ENCODE measurements at regions not wholly inside any gene's neighbourhood (a gene's known extent, or its start where the extent isn't known, plus 50 kb on each side); places are given as distances from the start of the nearest gene placed in this dataset.

DNA sequence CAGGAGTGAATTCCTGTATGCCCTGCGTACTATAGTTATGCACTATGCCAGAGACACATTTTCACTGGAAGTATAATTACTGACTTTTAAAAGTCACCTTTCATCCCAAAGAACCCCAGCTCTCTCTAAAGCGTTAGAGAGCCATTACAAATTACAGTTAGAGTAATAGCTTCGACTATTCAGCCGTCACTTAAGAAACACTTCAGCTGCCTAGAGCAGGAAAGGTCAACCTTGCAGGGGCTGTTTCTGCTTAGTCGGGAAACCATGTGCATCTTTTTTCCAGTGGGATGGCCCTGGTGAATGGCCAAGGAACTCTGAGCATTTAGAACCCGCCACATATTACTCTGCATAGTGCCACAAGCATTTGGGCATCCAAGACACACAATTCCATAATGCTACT is 235.9 kb downstream of the ARRDC4 start:
- POLR2A ChIA-PET = no interaction called here
- ATAC-seq (no peak), DNase-seq (ENCODE audit: extremely low read depth in 1 of 4, low spot score in 3 of 4) (no peak), FAIRE-seq (no peak)
- H3K4me1 ChIP-seq (replicated peaks in 1 of 2; ENCODE audit: control insufficient read depth in 2 of 2, insufficient read depth in 2 of 2, low read length in 2 of 2) = no peaks in the 10 kb centered on the region
- H3K4me3 ChIP-seq = no peak overlapping the region
- H3K36me3 ChIP-seq (ENCODE audit: control insufficient read depth, insufficient read depth, low read length) = no peaks in the 10 kb centered on the region
- in situ Hi-C loops (cut with MboI) = no loop called here
- intact Hi-C loops (cut with micrococcal nuclease) = no loop called here
- no TSS peak for BruUV-seq (replicated peaks)
- 0% methylated on average over 6 of the region's 6 CpGs for WGBS (ENCODE audit: insufficient coverage, low coverage, missing lambda C conversion rate)
- TF ChIP-seq STAG1 (CRISPR knock-in tag; IDR thresholded peaks at IDR 0.05; ENCODE audit: borderline replicate concordance) (no peak), SMAD3 (CRISPR knock-in tag; conservative IDR thresholded peaks at IDR 0.05) (no peak), ASH1L (IDR thresholded peaks at IDR 0.05; ENCODE audit: borderline replicate concordance, low read depth, partially characterized antibody) (no peak), TAF9B (IDR thresholded peaks at IDR 0.05; ENCODE audit: partially characterized antibody) (no peak), MTA3 (IDR thresholded peaks at IDR 0.05; ENCODE audit: borderline replicate concordance) (no peak), NFATC3 (IDR thresholded peaks at IDR 0.05) (no peak), CSDE1 (IDR thresholded peaks at IDR 0.05) (no peak), ZNF695 (CRISPR knock-in tag; IDR thresholded peaks at IDR 0.05) (no peak), ZNF668 (CRISPR knock-in tag; IDR thresholded peaks at IDR 0.05) (no peak), NFE2L1 (tag; IDR thresholded peaks at IDR 0.05; ENCODE audit: borderline replicate concordance, low read depth) (no peak), JUN (IDR thresholded peaks at IDR 0.05; ENCODE audit: borderline replicate concordance, low read depth, low read length) (no peak), JUN (CRISPR knock-in tag; IDR thresholded peaks at IDR 0.05; ENCODE audit: borderline replicate concordance) (no peak), MEF2D (tag; conservative IDR thresholded peaks at IDR 0.05; ENCODE audit: low read depth) (no peak), XRCC3 (IDR thresholded peaks at IDR 0.05) (no peak), SAFB (IDR thresholded peaks at IDR 0.05; ENCODE audit: borderline replicate concordance, low read depth, low read length) (no peak)
- TF ChIP-seq, protein P1, sequence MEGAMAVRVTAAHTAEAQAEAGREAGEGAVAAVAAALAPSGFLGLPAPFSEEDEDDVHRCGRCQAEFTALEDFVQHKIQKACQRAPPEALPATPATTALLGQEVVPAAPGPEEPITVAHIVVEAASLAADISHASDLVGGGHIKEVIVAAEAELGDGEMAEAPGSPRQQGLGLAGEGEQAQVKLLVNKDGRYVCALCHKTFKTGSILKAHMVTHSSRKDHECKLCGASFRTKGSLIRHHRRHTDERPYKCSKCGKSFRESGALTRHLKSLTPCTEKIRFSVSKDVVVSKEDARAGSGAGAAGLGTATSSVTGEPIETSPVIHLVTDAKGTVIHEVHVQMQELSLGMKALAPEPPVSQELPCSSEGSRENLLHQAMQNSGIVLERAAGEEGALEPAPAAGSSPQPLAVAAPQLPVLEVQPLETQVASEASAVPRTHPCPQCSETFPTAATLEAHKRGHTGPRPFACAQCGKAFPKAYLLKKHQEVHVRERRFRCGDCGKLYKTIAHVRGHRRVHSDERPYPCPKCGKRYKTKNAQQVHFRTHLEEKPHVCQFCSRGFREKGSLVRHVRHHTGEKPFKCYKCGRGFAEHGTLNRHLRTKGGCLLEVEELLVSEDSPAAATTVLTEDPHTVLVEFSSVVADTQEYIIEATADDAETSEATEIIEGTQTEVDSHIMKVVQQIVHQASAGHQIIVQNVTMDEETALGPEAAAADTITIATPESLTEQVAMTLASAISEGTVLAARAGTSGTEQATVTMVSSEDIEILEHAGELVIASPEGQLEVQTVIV (CRISPR knock-in tag; IDR thresholded peaks at IDR 0.05; ENCODE audit: borderline replicate concordance) = no peak
- TF ChIP-seq, protein P2, sequence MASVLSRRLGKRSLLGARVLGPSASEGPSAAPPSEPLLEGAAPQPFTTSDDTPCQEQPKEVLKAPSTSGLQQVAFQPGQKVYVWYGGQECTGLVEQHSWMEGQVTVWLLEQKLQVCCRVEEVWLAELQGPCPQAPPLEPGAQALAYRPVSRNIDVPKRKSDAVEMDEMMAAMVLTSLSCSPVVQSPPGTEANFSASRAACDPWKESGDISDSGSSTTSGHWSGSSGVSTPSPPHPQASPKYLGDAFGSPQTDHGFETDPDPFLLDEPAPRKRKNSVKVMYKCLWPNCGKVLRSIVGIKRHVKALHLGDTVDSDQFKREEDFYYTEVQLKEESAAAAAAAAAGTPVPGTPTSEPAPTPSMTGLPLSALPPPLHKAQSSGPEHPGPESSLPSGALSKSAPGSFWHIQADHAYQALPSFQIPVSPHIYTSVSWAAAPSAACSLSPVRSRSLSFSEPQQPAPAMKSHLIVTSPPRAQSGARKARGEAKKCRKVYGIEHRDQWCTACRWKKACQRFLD (CRISPR knock-in tag; IDR thresholded peaks at IDR 0.05) = no peak
- TF ChIP-seq, protein P3, sequence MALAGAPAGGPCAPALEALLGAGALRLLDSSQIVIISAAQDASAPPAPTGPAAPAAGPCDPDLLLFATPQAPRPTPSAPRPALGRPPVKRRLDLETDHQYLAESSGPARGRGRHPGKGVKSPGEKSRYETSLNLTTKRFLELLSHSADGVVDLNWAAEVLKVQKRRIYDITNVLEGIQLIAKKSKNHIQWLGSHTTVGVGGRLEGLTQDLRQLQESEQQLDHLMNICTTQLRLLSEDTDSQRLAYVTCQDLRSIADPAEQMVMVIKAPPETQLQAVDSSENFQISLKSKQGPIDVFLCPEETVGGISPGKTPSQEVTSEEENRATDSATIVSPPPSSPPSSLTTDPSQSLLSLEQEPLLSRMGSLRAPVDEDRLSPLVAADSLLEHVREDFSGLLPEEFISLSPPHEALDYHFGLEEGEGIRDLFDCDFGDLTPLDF (CRISPR knock-in tag; IDR thresholded peaks at IDR 0.05) = no peak
- no peaks in the 10 kb centered on the region for H3K27me3 ChIP-seq (ENCODE audit: control insufficient read depth in 2 of 2, insufficient read depth in 2 of 2, low read length in 2 of 2)
- H3K9me3 ChIP-seq (replicated peaks; ENCODE audit: control insufficient read depth, insufficient read depth, low read depth, low read length) = no peaks in the 10 kb centered on the region
- H3K27ac ChIP-seq (ENCODE audit: extremely low read depth, low read depth, low read length) = no peak overlapping the region
- H2AFZ ChIP-seq (ENCODE audit: low read depth, low read length) = no peak overlapping the region
- H3K9me1 ChIP-seq (ENCODE audit: control insufficient read depth, insufficient read depth, low read length) = no peaks in the 10 kb centered on the region
- H4K20me1 ChIP-seq (replicated peaks; ENCODE audit: control insufficient read depth, insufficient read depth, low read length) = no peaks in the 10 kb centered on the region
- H3K4me2 ChIP-seq (ENCODE audit: insufficient read depth, low read length) = no peak overlapping the region
- CTCF ChIA-PET (ENCODE audit: low intra/inter-chr PET ratio) = no interaction called here
- no peak overlapping the region for H3K9ac ChIP-seq (ENCODE audit: insufficient read depth in 1 of 2, low read depth in 2 of 2, low read length in 2 of 2)
- H3K79me2 ChIP-seq (ENCODE audit: control insufficient read depth, insufficient read depth, low read length) = no peaks in the 10 kb centered on the region
